ENCODE measurements at regions not wholly inside any gene's neighbourhood (a gene's known extent, or its start where the extent isn't known, plus 50 kb on each side); places are given as distances from the start of the nearest gene placed in this dataset.
A peak's percentile ranks its signal among the peaks of the same experiment; 100 is the strongest.

- no peak overlapping the region for H3K4me3 ChIP-seq (ENCODE audit: low read depth, low read length)
- DNase-seq (ENCODE audit: low read depth) = no peak
- TF ChIP-seq POLR2A (IDR thresholded peaks at IDR 0.05; ENCODE audit: extremely low read depth, insufficient read length) (no peak), MAX (IDR thresholded peaks at IDR 0.05; ENCODE audit: low read depth, low read length) (no peak), MYC (IDR thresholded peaks at IDR 0.05; ENCODE audit: low read depth, low read length) (no peak), CTCF (IDR thresholded peaks at IDR 0.05; ENCODE audit: low read depth, low read length) (no peak)
Measured at GRCh38 chr7:41247143-41247865, 455.6 kb downstream of the INHBA start.

GRCh38 chr7:41245916-41246315, 457.0 kb downstream of the INHBA start:
- TF ChIP-seq POLR2A (IDR thresholded peaks at IDR 0.05; ENCODE audit: extremely low read depth, insufficient read length) (no peak), MAX (IDR thresholded peaks at IDR 0.05; ENCODE audit: low read depth, low read length) (no peak), MYC (IDR thresholded peaks at IDR 0.05; ENCODE audit: low read depth, low read length) (no peak), CTCF (IDR thresholded peaks at IDR 0.05; ENCODE audit: low read depth, low read length) (no peak)
- DNase-seq (ENCODE audit: low read depth) = no peak
- no peak overlapping the region for H3K4me3 ChIP-seq (ENCODE audit: low read depth, low read length)

GRCh38 chr7:41244246-41244645, 458.6 kb downstream of the INHBA start:
- DNase-seq (ENCODE audit: low read depth) = no peak
- no peak for TF ChIP-seq MYC (IDR thresholded peaks at IDR 0.05; ENCODE audit: low read depth, low read length)
- TF ChIP-seq CTCF (IDR thresholded peaks at IDR 0.05; ENCODE audit: low read depth, low read length) = no peak
- TF ChIP-seq POLR2A (IDR thresholded peaks at IDR 0.05; ENCODE audit: extremely low read depth, insufficient read length) = no peak
- TF ChIP-seq MAX (IDR thresholded peaks at IDR 0.05; ENCODE audit: low read depth, low read length) = no peak
- H3K4me3 ChIP-seq (ENCODE audit: low read depth, low read length) = no peak overlapping the region

GRCh38 chr7:41241641-41242040, 461.2 kb downstream of the INHBA start:
- H3K4me3 ChIP-seq (ENCODE audit: low read depth, low read length) = no peak overlapping the region
- TF ChIP-seq POLR2A (IDR thresholded peaks at IDR 0.05; ENCODE audit: extremely low read depth, insufficient read length) (no peak), MYC (IDR thresholded peaks at IDR 0.05; ENCODE audit: low read depth, low read length) (no peak)
- peak; percentile 14 for DNase-seq (ENCODE audit: low read depth)

- no peak for DNase-seq (ENCODE audit: low read depth)
- no peak overlapping the region for H3K4me3 ChIP-seq (ENCODE audit: low read depth, low read length)
- TF ChIP-seq MAX (IDR thresholded peaks at IDR 0.05; ENCODE audit: low read depth, low read length) (no peak), CTCF (IDR thresholded peaks at IDR 0.05; ENCODE audit: low read depth, low read length) (no peak)
Measured at GRCh38 chr7:41239596-41239995, 463.3 kb downstream of the INHBA start.

- H3K4me3 ChIP-seq (ENCODE audit: low read depth, low read length) = no peak overlapping the region
- DNase-seq (ENCODE audit: low read depth) = no peak
- no peak for TF ChIP-seq POLR2A (IDR thresholded peaks at IDR 0.05; ENCODE audit: extremely low read depth, insufficient read length)
Measured at GRCh38 chr7:41238851-41239331, 464.0 kb downstream of the INHBA start.

GRCh38 chr7:41237956-41238355, 464.9 kb downstream of the INHBA start:
- TF ChIP-seq MAX (IDR thresholded peaks at IDR 0.05; ENCODE audit: low read depth, low read length) = no peak
- TF ChIP-seq MYC (IDR thresholded peaks at IDR 0.05; ENCODE audit: low read depth, low read length) = no peak
- TF ChIP-seq POLR2A (IDR thresholded peaks at IDR 0.05; ENCODE audit: extremely low read depth, insufficient read length) = no peak
- TF ChIP-seq CTCF (IDR thresholded peaks at IDR 0.05; ENCODE audit: low read depth, low read length) = no peak
- no peak overlapping the region for H3K4me3 ChIP-seq (ENCODE audit: low read depth, low read length)
- DNase-seq (ENCODE audit: low read depth) = no peak
